HS-5 (cell line): ENCODE measurements at regions not wholly inside any gene's neighbourhood (a gene's known extent, or its start where the extent isn't known, plus 50 kb on each side); places are given as distances from the start of the nearest gene placed in this dataset.

Experiments used
- DNase-seq: peaks from one replicate; pipeline ENCODE4 v3.0.0-alpha.2; 2012; ENCODE audit warnings: low read depth

DNA sequence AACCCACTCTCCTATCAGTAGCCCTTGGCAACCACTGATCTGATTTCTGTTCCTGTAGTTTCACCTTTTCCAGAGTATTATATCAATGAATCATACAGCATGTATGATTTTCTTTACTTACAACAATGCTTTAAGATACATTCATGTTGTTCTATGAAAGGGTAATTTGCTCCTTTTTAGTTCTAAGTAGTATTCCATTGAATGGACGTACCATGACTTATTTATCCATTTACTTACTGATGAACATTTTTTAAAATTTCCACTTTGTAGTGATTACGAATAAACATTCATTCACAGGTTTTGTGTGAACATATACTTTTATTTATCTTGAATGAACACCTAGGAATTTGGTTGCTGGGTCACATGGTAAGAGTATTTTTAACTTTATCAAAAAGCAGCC is 620.8 kb downstream of the HTR1A start:
- DNase-seq, result no peak

DNA sequence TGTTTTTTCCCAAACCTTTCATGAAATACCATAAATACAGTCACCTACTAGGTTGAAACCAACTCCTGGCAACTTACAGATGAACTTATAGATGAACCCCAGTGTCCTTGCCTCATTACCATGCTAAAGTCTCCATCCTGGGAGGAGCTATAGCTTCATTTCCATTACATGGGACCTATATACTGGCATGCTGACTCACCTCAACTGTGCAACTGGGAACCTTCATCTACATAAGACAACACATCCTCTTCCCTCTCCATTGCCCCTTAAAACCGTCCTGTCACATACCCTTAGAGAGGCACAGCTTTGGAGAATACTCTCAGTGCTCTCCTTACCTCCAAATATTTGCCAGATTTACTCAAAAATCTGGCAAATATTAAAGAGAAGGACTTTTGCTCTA is 638.3 kb downstream of the HTR1A start:
- DNase-seq, result no peak

DNA sequence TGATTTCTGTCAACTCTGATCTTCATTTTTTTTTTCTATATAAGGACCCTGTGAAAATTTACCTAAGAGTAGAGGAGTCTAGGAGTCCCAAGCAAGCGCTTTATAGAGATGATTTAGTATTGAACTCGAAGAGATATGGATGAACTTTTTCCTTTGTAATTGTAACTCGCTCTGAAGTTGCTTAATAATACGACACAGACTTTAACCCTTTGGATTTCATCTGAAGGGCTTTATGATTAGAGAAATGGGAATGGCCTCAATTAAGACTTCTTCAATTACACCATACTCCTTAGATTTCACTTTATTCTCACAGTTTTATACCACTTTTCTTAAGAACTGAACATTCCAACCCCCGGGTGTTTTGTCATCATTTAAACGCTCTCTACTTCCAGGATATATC is 647.7 kb downstream of the HTR1A start:
- DNase-seq, result no peak

DNA sequence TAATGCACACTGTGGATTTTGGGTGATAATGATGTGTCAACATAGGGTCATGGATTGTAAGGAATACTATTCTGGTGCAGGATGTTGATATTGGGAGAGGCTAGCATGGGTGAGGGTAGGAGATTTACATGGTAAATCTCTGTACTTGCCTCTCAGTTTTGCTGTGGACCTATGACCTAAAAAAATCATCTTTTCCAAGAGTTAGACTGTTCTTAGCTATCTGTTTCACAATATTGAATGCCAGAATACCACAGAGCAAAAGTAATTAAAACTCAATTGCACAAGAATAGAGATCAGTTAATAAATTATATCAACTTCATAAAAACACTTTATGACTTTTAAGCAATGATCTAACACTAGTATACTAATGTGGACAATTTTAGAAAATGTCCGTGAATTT is 651.6 kb downstream of the HTR1A start:
- DNase-seq, result no peak

DNA sequence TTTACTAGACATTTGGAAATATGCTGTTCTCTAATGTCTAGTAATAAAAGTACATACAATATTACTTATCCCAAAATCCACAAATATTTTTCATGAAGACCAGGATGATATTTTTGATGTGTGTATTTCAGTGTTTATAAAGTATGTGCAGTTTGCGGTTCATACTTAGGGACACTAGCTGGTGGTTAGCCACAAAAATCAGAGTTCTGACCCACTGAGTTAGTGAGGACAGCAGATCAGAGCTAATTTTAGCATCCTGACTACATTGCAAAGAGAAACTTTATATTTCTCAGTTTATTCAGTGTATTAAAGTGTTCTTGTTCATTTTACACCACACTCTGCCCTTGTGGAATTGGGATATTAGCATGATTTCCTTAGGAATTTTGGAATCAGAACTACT is 655.3 kb downstream of the HTR1A start:
- no peak for DNase-seq

DNA sequence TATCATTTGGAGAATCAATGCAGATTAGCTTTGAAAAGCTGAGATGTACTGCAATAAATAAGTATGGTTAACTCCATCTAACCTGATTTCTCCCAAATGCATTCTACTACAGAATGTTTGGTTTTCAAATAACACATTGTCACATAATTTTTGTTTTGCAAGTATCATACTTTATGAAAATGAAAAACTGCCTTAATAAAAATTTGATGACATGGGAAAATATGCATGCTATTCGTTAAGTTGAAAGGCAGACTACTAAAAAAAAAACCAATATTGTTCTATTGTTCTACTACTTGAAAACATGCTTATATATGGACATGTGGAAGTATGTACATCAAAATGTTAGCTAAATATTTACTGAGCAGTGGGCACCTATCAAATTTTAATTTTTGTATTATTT is 668.9 kb downstream of the HTR1A start:
- DNase-seq, result no peak

DNA sequence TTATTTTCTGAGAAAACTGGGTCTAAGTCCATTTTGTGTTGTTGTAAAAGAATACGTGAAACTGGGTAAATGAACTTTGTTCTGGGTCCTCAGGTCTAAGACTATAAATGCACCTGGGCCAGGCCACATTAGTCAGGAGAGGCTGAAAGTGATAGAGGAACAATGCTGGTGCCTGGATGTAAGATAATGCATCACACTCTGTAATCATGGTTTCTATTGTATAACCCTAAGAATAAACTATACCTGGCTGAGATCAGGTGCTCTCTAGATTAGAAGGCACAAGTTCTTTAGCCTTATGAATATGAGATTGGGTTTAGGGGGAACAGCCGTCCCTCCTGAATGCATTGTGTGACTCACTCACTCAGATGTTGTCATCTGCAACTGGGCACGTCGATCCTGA is 675.5 kb downstream of the HTR1A start:
- no peak for DNase-seq

DNA sequence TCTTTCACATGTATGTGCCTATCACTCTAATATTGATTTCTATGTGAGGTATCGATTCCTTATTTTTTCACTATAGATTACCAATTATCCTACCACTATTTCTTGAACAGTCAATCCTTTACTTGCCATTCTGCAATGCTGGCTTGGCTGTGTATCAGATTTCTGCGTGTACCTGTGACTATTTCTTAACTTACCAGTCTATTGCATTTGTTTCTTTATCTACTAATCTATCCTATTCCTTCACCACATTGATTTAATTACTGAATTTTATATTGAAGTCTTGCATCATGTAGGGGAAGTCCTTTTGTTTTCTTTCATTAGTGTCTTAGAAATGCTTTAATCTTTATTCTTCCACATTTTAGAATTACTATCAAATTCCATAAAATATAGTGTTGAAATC is 684.8 kb downstream of the LRRC70 start:
- DNase-seq, result no peak

DNA sequence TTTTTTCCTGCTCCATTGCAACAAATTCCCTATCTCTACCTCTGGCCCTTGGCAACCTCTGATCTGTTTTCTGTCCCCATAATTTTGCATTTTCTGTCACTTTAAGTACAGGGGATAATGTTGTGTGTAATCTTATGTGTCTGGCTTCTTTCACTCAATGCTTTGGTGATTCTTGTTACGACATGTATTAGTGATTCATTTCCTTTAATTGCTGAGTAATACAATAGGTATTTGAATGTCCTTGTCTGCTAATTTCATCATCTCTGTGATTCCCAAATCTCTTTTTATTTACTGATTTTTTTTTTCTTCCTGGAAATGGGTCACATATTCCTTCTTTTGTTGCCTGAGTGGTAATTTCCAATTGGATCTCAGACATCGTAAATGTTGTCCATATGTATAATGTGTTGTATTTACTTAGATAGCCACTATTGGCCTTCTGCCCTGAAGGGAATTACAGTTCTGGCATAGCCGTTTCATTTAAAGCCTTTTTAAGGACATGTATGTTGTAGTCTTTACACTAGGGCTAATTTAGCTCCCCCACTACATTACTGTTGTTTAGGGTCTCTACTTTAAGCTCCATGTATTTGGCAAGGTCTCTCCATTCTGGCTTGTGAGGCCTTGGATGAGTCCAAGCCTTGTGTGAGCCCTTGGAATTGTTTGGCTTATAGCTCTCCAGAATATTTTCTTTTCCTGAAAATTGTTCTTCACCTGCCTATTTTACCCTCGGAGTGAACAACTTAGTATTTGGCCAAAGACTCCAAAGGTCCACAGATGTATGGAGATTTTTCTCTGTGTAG is 683.8 kb downstream of the LRRC70 start:
- DNase-seq, result peak; percentile 37

DNA sequence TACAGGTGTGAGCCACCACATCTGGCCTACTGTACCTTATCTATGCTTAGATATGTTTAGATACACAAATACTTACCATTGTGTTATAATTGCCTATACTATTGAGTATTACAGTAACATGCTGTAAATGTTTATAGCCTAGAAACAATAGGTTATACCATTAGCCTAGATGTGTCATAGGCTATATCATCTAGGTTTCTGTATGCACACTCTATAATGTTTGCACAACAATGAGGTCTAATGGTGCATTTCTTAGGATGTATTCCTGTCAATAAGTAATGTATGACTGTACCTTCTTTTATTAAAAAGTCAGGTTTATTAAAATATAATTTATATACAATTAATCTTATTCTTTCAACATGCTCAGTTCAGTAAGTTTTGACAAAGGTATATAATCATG is 683.1 kb downstream of the LRRC70 start:
- DNase-seq, result no peak

DNA sequence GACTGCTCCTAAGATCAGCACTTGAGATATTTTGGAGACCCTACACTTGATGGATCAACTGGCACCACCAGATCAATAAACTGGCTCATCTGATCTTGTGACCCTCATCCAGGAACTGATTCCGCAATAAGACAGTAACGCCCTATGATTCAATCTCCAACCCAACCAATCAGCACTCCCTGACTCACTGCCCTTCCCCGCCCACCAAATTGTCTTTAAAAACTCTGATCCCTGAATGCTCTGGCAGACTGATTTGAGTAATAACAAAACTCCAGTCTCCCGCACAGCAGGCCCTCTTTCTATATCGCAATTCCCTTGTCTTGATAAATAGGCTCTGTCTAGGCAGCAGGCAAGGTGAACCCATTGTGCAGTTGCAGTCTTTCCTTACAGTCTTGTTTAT is 677.0 kb downstream of the LRRC70 start:
- no peak for DNase-seq

DNA sequence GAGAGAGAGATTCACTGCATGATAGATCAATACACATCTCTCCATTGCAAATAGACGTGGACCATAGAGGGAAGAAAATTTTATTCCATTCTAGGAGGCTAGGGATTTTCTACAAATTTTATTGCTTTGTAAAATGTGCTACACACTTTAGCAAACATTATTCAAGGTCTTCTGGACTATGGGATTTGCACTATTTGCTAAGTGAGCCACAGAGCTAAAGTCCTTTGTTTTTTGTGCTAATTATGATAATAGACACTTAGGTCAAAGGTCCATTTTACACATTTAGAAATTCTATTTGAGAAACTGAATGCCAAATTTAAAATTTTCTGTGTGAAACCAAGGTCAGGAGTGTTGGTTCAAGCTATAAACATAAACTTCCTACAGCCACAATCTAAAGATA is 672.3 kb downstream of the LRRC70 start:
- no peak for DNase-seq

DNA sequence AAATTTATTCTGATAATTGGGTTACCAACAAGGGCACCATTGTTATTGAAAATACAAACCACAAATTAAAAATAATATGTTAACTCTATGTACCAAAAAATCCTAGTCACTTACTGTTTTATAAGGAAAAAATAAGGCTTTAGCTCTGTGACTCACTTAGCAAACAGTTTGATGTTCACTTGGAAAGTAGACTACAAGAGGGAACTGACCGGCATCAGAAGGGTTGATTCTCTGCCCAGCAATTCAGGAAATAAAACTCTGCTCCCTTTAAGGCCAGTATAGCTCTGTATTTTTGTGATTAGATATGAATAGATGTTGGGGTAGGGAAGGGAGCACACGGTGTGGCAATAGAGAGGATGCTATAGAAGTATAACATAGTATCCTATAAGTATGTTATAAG is 671.3 kb downstream of the LRRC70 start:
- no peak for DNase-seq

DNA sequence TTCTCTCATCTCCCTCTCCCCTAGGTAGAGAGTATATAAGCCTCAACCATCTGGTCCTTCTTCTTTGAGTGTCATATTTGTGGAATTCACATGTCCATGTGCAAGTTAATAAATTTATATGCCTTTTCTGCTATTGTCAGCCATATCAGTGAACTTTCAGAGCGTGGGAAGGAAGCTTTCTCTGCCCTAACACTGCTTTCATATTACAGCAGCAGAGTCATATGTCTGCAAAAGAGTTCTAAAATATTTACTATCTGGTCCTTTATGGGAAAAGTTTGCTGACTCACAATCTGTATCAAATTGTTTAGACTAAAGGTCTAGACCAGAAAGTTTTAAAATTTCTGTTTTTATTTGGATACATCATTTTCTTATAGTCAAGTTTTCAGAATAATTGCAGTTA is 669.0 kb downstream of the LRRC70 start:
- DNase-seq, result no peak

DNA sequence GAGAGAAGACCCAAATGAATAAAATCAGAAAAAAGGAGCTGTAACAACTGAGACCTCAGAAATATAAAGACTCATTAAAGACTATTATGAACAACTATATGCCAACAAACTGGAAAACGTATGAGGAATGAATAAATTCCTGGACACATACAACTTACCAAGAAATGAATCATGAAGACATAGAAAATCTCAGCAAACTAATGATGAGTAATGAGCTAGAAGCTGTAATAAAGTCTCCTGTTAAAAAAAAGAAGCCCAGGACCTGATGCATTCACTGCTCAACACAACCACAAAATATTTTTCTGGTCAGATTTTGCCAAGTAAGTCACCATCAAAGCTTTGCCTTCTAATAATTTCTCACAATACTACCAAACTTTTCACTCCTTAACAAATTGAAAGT is 666.7 kb downstream of the LRRC70 start:
- DNase-seq, result peak; percentile 36

DNA sequence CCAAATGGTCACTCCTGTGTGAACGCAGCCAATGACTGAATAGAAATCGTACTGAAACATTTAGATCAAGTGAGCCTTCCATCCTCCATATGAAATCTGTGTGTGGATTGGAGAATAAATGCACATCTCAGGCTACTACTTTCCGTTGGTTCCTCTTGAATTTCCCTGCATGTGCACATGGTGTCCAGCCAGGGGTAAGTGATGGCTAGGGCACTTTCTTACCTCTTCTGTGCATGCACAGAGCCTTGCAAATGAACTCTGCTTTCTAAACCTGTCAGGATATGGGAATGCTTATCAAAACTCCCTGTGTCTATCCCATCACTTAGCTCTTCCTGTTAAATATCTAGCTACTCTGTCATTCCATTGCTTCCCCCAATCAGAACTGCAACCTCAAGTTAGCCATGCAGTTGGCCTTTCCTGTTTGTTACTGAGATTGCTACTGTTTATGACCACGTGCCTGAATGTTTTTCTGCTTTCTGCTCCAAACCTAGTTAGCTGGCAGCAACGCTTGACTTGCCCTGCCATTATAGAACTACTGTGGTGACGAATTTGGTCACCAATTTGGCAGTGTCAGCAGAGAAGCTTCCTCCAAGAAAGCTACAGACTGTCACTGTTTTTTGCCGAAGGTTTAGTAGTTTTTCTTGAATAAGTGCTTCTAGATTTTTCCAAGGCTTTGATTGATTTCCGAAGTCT is 661.6 kb downstream of the LRRC70 start:
- no peak for DNase-seq

DNA sequence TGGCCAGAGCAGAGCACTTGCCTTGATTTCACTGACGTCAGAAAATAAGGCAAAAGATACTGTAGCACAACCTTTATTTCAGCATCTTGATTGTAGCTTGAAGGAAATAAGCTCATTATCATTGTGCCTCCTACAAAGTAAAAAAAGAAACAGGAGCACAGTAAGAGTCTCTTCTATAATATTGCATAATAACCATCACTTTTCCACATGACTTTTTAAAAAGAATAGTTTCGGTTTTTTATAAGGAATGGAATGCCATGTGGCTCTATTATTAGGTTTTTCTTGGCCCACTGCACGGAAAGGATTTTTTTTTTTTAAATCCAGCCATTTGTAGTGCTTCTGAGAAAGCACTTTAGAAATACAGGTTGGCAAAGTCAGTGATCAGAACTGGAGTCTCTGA is 655.3 kb downstream of the LRRC70 start:
- DNase-seq, result no peak

DNA sequence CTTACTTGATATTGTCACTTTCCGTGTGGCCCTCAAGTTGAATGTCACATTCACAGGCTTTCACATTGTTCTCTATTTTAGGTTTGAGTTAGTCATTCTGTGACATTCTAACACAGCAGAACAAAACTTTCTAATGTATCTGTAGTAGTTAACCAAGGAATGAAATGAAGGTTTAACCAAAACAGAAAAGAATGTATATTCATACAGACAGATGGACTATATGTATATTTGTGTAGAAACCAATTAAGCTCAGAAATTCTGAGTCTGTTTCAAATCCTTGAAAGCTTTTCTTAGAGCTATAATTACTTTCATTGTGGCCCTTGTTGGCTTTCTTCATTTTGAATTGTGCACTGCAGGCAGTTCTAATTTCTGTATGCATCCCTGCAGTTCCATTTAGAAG is 654.7 kb downstream of the LRRC70 start:
- DNase-seq, result no peak

DNA sequence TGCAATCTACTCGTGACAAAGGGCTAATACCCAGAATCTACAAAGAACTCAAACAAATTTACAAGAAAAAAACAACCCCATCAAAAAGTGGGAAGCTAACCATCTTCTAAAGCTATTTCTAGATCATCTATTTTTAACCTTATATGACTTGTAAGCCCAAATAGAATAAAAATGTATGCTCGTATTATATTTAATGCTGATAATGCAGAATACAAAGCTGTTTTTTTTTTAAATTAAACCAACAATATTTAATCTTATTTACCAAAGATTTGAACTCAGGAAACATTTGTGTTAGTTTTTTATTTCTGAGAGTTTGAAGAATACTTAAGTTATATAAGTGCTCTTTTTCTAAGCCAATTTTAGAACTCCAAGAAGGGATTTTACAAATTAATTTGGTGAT is 652.1 kb downstream of the LRRC70 start:
- DNase-seq, result no peak

DNA sequence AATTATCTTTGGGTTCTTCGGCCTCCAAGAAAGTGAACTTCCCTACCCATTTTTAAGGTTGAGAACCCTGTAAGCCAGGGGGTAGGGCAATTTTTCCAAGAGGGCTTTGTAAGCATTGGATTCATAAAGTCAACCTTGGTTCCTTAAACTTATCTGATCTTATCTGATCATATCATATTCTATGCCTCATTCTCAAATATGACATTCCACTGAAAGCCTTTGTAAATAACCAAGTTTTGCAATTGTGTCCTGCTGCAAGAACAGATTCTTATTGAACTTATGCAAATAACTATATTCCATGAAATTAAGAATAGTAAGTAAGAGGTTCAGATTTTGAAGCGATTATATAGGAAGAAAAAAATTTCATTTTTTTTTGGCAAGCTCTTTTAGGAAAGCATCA is 649.5 kb downstream of the LRRC70 start:
- no peak for DNase-seq

DNA sequence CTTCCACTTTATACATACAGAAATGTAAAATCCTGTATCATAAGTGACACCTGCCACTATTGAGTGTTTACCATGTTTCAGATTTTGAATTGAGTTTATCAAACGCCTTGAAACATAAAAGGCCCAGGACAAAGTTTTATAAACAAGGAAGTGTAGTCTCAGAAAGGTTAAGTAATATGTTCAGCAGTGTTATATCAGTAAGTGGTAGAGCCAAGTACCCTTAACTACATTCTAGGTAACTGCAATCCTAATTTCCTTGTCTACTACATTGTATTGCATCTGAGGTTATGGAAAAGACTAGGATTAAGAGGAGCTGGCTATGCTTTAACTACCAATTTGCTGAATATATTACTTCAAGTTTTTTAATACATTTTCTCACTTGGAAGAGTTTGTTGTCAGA is 641.6 kb downstream of the LRRC70 start:
- DNase-seq, result no peak

DNA sequence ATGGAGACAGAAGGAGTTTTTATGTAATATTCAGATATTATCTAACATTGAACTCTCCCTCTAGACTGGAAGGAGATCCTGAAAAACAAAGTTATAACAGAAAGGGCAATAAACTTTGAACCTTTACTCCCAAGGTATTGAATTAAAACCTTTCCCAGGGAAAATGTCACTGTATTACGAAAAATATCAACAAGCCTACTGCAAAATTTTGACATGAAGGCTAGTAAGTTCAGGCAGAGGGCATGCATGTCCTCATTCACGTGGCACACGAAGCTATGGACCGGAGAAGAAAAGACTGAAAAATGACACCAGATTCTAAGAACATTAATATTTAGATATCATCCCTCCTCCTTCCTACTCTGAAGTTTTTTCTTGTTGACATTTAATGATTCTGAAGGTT is 638.8 kb downstream of the LRRC70 start:
- DNase-seq, result no peak

DNA sequence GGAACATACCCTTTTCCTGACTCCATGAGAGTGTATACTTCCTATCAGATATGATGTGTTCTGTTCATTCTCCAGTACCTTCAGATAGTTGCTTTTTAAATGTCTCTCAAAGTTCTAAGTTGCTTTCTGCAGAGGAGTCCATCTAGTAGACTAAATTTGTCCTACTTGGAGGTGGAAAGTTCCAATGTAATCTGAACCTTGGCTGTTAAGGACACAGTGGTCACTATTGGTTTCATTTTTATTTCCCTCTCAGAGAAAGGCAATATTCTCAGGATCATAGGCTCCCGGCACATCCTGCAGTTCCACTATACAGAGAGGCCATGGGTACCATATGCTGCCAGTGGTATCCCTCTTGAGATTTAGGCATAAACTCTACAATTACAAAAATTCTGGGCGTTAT is 634.6 kb downstream of the LRRC70 start:
- no peak for DNase-seq
